HCT116 (cell line): ENCODE measurements at regions not wholly inside any gene's neighbourhood (a gene's known extent, or its start where the extent isn't known, plus 50 kb on each side); places are given as distances from the start of the nearest gene placed in this dataset.

Experiments
- ATAC-seq: fragments of 200-7000 bp; cut with Tn5 transposase; 2 replicates; pipeline ENCODE4 v1.9.1; 2020; ENCODE audit warnings: mild to moderate bottlenecking, moderate library complexity
- BruUV-seq: library from RNA; stranded (reverse); fragments of 400-500 nt; replicated peaks from 2 replicates; lab custom pipeline; 2021; lab: Mats Ljungman, UMichigan
- CTCF ChIA-PET: fragments of 300-600 bp; sonication (Branson Sonifier 250); formaldehyde crosslinking; loops from one replicate; lab custom pipeline; 2021; ENCODE audit warnings: antibody characterized with exemption; lab: Charles Lee
- POLR2A ChIA-PET: fragments of 300-600, 350-600 bp; sonication (Branson Sonifier 250); formaldehyde crosslinking; loops from one replicate; lab custom pipeline; 2021; ENCODE audit warnings: antibody characterized with exemption; lab: Charles Lee
- RAD21 ChIA-PET, 2 experiments: fragments of 300-600 bp; sonication (Branson Sonifier 250); formaldehyde crosslinking; loops; one replicate each; lab custom pipeline; 2023; ENCODE audit warnings: low total read pairs in 2 of 2; ENCODE audit not compliant: uncharacterized antibody in 2 of 2, unreplicated experiment in 2 of 2, low non-redundant PET in 1 of 2; lab: Charles Lee
- DNase-seq: peaks from one replicate; pipeline ENCODE4 v3.0.0-alpha.2; 2010; ENCODE audit warnings: low read depth, low spot score
- H2AFZ ChIP-seq: fragments of 200-600 bp; shearing (Covaris generic), sonication (generic); 2 replicates; pipeline ENCODE4 v1.6.1; 2017; ENCODE audit warnings: low read depth, mixed run types, mixed read lengths, antibody characterized with exemption, low read length; ENCODE audit not compliant: poor library complexity, severe bottlenecking
- H3K27ac ChIP-seq: 2 replicates; pipeline ENCODE4 v1.5.1; 2012; ENCODE audit warnings: low read depth, low read length
- H3K27me3 ChIP-seq: fragments of 200-600 bp; sonication (generic); 2 replicates; pipeline ENCODE4 v1.6.1; 2016; ENCODE audit warnings: mixed run types, low read length, mixed read lengths; ENCODE audit not compliant: insufficient read depth
- H3K36me3 ChIP-seq, 2 experiments: fragments of 200-500 bp in 1 of 2; fragments of 200-600 bp in 1 of 2; sonication (Bioruptor generic) in 1 of 2; sonication (generic) in 1 of 2; 2 replicates each; pipeline versions ENCODE4 v1.5.1 to v1.6.1; 2014 to 2016; ENCODE audit warnings: low read length in 2 of 2, inconsistent platforms in 1 of 2, mixed read lengths in 1 of 2, mixed run types in 1 of 2; ENCODE audit not compliant: insufficient read depth in 2 of 2, control insufficient read depth in 1 of 2
- H3K4me1 ChIP-seq, 2 experiments: fragments of 200-600 bp in 1 of 2; sonication (generic) in 1 of 2; 2 replicates each; pipeline versions ENCODE4 v1.5.1 to v1.6.1; 2012 to 2017; ENCODE audit warnings: low read length in 2 of 2, inconsistent platforms in 1 of 2, mild to moderate bottlenecking in 1 of 2, mixed read lengths in 1 of 2, mixed run types in 1 of 2, moderate library complexity in 1 of 2; ENCODE audit not compliant: insufficient read depth in 2 of 2, control insufficient read depth in 1 of 2
- H3K4me2 ChIP-seq: fragments of 200-600 bp; sonication (generic); 2 replicates; pipeline ENCODE4 v1.6.1; 2017; ENCODE audit warnings: mixed run types, low read length, mixed read lengths
- H3K4me3 ChIP-seq, 2 experiments: fragments of 200-600 bp in 1 of 2; sonication (generic) in 1 of 2; replicated peaks in 1 of 2; 2 replicates each; pipeline ENCODE4 v1.5.1; 2011 to 2016; ENCODE audit warnings: low read length in 2 of 2, control low read depth in 1 of 2, low read depth in 1 of 2, mild to moderate bottlenecking in 1 of 2, mixed read lengths in 1 of 2, mixed run types in 1 of 2
- H3K79me2 ChIP-seq: fragments of 200-600 bp; sonication (generic); 2 replicates; pipeline ENCODE4 v1.6.1; 2017; ENCODE audit warnings: mild to moderate bottlenecking, mixed run types, low read length, moderate library complexity, mixed read lengths; ENCODE audit not compliant: insufficient read depth
- H3K9ac ChIP-seq: fragments of 200-600 bp; sonication (generic); 2 replicates; pipeline ENCODE4 v1.6.1; 2016; ENCODE audit warnings: low read length, mixed read lengths
- H3K9me2 ChIP-seq: fragments of 200-600 bp; sonication (generic), shearing (Covaris generic); 2 replicates; pipeline ENCODE4 v1.6.1; 2017; ENCODE audit warnings: mixed run types, mild to moderate bottlenecking, moderate library complexity; ENCODE audit not compliant: insufficient read depth
- H3K9me3 ChIP-seq, 2 experiments: fragments of 200-500 bp in 1 of 2; fragments of 200-600 bp in 1 of 2; sonication (Bioruptor generic) in 1 of 2; sonication (generic) in 1 of 2; 2 replicates each; pipeline ENCODE4 v1.6.1; 2014 to 2017; ENCODE audit warnings: low read length in 2 of 2, mixed read lengths in 2 of 2, inconsistent platforms in 1 of 2, low read depth in 1 of 2, mild to moderate bottlenecking in 1 of 2, mixed run types in 1 of 2, moderate library complexity in 1 of 2; ENCODE audit not compliant: control insufficient read depth in 1 of 2, insufficient read depth in 1 of 2
- H4K20me1 ChIP-seq: fragments of 200-600 bp; sonication (generic), shearing (Covaris generic); 2 replicates; pipeline ENCODE4 v1.6.1; 2017; ENCODE audit warnings: mixed run types, mild to moderate bottlenecking, moderate library complexity; ENCODE audit not compliant: insufficient read depth
- CBX3 ChIP-seq: IDR thresholded peaks from 2 replicates; pipeline ENCODE4 v1.6.1; 2012; ENCODE audit warnings: low read depth
- CEBPB ChIP-seq: IDR thresholded peaks from 2 replicates; pipeline ENCODE4 v1.6.1; 2012; ENCODE audit warnings: low read depth
- EZH2phosphoT487 ChIP-seq: fragments of 200-600 bp; IDR thresholded peaks from 2 replicates; pipeline ENCODE4 v1.6.1; 2018; ENCODE audit warnings: antibody characterized with exemption, borderline replicate concordance
- FOSL1 ChIP-seq: IDR thresholded peaks from 2 replicates; pipeline ENCODE4 v1.6.1; 2012; ENCODE audit warnings: low read depth
- JUND ChIP-seq: IDR thresholded peaks from 2 replicates; pipeline ENCODE4 v1.6.1; 2012
- POLR2A ChIP-seq: IDR thresholded peaks from 2 replicates; pipeline ENCODE4 v1.7.0; 2011; ENCODE audit warnings: borderline replicate concordance; ENCODE audit not compliant: insufficient read depth, insufficient read length; ENCODE audit errors: extremely low read depth
- POLR2AphosphoS5 ChIP-seq: IDR thresholded peaks from 2 replicates; pipeline ENCODE4 v1.6.1; 2011; ENCODE audit warnings: mild to moderate bottlenecking, low read depth, low read length, moderate library complexity
- RAD21 ChIP-seq: IDR thresholded peaks from 2 replicates; pipeline ENCODE4 v1.6.1; 2012; ENCODE audit warnings: low read depth, mild to moderate bottlenecking
- SIN3A ChIP-seq: IDR thresholded peaks from 2 replicates; pipeline ENCODE4 v1.6.1; 2012; ENCODE audit warnings: low read depth
- TCF7L2 ChIP-seq: IDR thresholded peaks from 2 replicates; pipeline ENCODE4 v1.7.0; 2011; ENCODE audit warnings: borderline replicate concordance, inconsistent platforms; ENCODE audit not compliant: insufficient read depth, insufficient read length; ENCODE audit errors: extremely low read depth
- intact Hi-C: fragments of 100-400 bp; cut with micrococcal nuclease; formaldehyde crosslinking; loops from 2 replicates; pipeline ENCODE4 v1.10.0; 2022
- TF ChIP-seq, protein P1 (sequence below): IDR thresholded peaks from 2 replicates; pipeline ENCODE4 v1.6.1; 2011; ENCODE audit warnings: mild to moderate bottlenecking, low read length, moderate library complexity; ENCODE audit not compliant: insufficient replicate concordance; ENCODE audit errors: extremely low read depth

DNA sequence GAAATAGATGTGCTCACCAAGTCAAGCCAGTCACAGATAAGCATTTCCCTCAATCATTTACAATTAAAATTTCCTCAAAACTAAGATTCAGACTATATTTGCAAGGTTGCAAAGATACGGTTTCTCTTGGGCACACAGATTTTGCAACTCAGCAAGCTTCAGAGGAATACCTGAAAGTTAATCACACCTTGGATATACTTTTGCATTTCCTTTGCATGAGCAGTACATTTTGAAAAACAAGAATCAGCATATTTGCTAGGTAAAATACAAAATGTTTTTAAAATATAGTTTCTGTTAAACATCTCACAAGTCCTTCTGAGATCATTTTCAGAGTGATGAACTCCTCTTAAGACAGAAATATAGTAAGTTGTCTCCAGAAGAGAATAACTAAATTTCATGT is 336.9 kb downstream of the DUSP6 start (continued):
- TF ChIP-seq, protein P1, sequence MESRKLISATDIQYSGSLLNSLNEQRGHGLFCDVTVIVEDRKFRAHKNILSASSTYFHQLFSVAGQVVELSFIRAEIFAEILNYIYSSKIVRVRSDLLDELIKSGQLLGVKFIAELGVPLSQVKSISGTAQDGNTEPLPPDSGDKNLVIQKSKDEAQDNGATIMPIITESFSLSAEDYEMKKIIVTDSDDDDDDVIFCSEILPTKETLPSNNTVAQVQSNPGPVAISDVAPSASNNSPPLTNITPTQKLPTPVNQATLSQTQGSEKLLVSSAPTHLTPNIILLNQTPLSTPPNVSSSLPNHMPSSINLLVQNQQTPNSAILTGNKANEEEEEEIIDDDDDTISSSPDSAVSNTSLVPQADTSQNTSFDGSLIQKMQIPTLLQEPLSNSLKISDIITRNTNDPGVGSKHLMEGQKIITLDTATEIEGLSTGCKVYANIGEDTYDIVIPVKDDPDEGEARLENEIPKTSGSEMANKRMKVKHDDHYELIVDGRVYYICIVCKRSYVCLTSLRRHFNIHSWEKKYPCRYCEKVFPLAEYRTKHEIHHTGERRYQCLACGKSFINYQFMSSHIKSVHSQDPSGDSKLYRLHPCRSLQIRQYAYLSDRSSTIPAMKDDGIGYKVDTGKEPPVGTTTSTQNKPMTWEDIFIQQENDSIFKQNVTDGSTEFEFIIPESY, result no peak
- TF ChIP-seq EZH2phosphoT487 (no peak), SIN3A (no peak), CBX3 (no peak), JUND (no peak)

DNA sequence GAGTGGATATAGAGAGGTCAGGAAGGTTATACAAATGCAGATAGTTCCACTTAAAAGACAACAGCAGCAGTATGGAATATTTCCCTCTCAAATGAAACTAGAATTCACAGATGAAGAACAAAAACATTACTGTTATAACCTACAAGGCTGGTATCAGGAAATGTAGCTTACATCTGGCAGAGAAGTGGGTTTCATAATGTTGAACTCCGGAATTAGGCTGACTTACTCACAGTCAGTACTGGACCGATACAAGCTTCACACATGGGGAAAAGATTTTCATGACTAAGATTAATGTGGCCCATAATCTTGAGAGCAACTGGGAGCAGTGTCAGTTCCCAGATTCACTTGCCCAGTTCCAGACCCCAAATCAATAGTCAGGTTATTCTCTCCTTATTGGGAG is 353.9 kb downstream of the DUSP6 start:
- CTCF ChIA-PET, result no interaction called here
- intact Hi-C loops, result no loop called here
- TF ChIP-seq, protein P1, result no peak
- TF ChIP-seq EZH2phosphoT487 (no peak), POLR2A (no peak), JUND (no peak), TCF7L2 (no peak), POLR2AphosphoS5 (no peak), RAD21 (no peak), CEBPB (no peak), FOSL1 (no peak), SIN3A (no peak)
- Histone ChIP-seq H3K79me2 (peaks cover 21% of the 10 kb centered on the region; the same call in 1 of the 2 replicates), H4K20me1 (no peaks in the 10 kb centered on the region), H2AFZ (no peak overlapping the region), H3K36me3 (peaks cover 0 to 3% of the 10 kb centered on the region in 2 experiments; a peak in 1 of 4 replicates), H3K9ac (no peak overlapping the region), H3K27ac (no peak overlapping the region), H3K9me3 (no peaks in the 10 kb centered on the region), H3K27me3 (no peaks in the 10 kb centered on the region), H3K9me2 (no peaks in the 10 kb centered on the region), H3K4me2 (no peak overlapping the region), H3K4me1 (peaks cover 7 to 20% of the 10 kb centered on the region in 2 experiments; a peak in 3 of 4 replicates), H3K4me3 (no peak overlapping the region)
- POLR2A ChIA-PET, result no interaction called here
- ATAC-seq (no peak), DNase-seq (no peak)
- RAD21 ChIA-PET, result no interaction called here
- BruUV-seq, result no TSS peak
